ENCODE measurements at regions not wholly inside any gene's neighbourhood (a gene's known extent, or its start where the extent isn't known, plus 50 kb on each side); places are given as distances from the start of the nearest gene placed in this dataset.
"Not testable (repeated sequence)": the region's sequence is repeated elsewhere in the genome, so short reads cannot be mapped to it uniquely, and the experiment has no call there.

DNA sequence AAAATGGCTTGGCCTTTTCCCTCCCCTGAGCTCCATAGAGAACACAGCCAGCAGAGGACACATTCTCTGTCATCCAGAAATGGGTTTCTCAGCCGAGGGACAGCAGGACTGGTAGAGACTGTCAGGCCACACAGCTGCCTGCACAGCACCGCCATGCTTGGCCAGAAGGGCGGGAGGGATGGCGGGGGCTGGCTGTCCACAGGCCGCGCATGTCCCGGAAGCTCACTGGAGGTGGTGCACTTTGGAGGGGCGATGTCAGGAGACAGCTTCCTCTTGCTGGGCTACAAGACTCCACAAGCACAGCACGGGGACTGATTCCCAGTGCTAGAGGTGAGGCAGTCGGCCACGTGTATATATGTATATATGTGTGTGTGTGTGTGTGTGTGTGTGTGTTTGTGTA lies 125.3 kb downstream of the GOLGA6L4 start:
- H3K36me3 ChIP-seq; H3K27ac ChIP-seq; DNase-seq (ENCODE audit: low spot score in 2 of 2); H3K4me3 ChIP-seq; intact Hi-C loops (cut with DNase I); H3K4me1 ChIP-seq; H3K9me3 ChIP-seq; H3K27me3 ChIP-seq: not testable (repeated sequence)

DNA sequence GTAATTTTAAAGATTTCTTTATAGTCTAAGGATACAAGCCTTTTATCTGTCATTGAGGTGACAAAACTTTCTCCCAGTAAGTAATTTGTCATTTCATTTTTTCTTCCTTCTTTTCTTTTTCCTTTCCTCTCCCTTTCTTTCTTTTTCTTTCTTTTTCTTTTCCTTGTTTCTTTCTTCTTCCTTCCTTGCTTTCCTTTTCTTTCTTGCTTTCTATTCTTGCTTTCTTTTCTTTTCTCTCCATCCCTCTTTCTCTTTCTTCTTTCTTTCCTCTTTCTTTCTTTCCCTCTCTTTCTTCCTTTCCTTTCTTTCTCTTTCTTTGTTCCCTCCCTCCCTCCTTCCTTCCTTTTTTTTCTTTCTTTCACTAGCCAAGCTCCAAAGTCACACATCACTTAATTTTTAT lies 148.8 kb downstream of the GOLGA6L4 start:
- H3K4me1 ChIP-seq; H3K9me3 ChIP-seq; H3K36me3 ChIP-seq; intact Hi-C loops (cut with DNase I); DNase-seq (ENCODE audit: low spot score in 2 of 2); H3K27ac ChIP-seq; H3K4me3 ChIP-seq; H3K27me3 ChIP-seq: not testable (repeated sequence)

DNA sequence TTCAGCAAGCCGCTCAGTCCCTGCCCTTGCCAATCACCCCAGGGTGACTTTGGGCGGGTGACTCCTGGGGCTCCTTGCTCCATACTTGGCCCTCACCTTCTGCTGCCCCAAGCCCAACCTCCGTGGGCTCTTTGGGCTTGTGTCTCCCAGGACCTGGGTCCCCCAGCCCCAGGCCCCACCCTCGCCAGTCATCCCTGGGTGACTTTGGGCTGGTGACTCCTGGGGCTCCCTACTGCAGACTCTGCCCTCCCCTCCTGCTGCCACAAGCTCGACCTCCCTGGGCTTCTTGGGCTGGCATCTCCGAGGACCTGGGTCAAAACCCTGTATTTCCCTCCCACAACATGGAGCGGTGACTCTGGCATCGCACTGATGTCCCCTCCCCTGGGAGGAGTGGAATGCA lies 151.5 kb downstream of the GOLGA6L4 start:
- H3K27me3 ChIP-seq, result no peaks in the 10 kb centered on the region
- H3K4me3 ChIP-seq, result no peak overlapping the region
- no peak overlapping the region for H3K27ac ChIP-seq
- no peaks in the 10 kb centered on the region for H3K4me1 ChIP-seq
- H3K9me3 ChIP-seq, result no peaks in the 10 kb centered on the region
- DNase-seq (ENCODE audit: low spot score in 2 of 2), result no peak
- no peaks in the 10 kb centered on the region for H3K36me3 ChIP-seq
- TF ChIP-seq, protein P1, sequence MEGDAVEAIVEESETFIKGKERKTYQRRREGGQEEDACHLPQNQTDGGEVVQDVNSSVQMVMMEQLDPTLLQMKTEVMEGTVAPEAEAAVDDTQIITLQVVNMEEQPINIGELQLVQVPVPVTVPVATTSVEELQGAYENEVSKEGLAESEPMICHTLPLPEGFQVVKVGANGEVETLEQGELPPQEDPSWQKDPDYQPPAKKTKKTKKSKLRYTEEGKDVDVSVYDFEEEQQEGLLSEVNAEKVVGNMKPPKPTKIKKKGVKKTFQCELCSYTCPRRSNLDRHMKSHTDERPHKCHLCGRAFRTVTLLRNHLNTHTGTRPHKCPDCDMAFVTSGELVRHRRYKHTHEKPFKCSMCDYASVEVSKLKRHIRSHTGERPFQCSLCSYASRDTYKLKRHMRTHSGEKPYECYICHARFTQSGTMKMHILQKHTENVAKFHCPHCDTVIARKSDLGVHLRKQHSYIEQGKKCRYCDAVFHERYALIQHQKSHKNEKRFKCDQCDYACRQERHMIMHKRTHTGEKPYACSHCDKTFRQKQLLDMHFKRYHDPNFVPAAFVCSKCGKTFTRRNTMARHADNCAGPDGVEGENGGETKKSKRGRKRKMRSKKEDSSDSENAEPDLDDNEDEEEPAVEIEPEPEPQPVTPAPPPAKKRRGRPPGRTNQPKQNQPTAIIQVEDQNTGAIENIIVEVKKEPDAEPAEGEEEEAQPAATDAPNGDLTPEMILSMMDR (IDR thresholded peaks at IDR 0.05), result no peak
- intact Hi-C loops (cut with DNase I), result no loop called here

DNA sequence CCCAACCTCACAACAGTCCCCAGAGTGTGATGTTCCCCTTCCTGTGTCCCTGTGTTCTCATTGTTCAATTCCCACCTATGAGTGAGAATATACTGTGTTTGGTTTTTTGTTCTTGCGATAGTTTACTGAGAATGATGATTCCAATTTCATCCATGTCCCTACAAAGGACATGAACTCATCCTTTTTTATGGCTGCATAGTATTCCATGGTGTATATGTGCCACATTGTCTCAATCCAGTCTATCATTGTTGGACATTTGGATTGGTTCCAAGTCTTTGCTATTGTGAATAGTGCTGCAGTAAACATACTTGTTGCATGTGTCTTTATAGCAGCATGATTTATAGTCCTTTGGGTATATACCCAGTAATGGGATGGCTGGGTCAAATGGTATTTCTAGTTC lies 152.6 kb downstream of the GOLGA6L4 start:
- H3K36me3 ChIP-seq; intact Hi-C loops (cut with DNase I); H3K4me1 ChIP-seq; DNase-seq (ENCODE audit: low spot score in 2 of 2); H3K4me3 ChIP-seq; H3K27me3 ChIP-seq; H3K9me3 ChIP-seq; H3K27ac ChIP-seq: not testable (repeated sequence)

DNA sequence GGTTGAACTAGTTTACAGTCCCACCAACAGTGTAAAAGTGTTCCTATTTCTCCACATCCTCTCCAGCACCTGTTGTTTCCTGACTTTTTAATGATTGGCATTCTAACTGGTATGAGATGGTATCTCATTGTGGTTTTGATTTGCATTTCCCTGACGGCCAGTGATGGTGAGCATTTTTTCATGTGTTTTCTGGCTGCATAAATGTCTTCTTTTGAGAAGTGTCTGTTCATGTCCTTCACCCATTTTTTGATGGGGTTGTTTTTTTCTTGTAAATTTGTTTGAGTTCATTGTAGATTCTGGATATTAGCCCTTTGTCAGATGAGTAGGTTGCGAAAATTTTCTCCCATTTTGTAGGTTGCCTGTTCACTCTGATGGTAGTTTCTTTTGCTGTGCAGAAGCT lies 153.1 kb downstream of the GOLGA6L4 start:
- H3K4me3 ChIP-seq; H3K36me3 ChIP-seq; intact Hi-C loops (cut with DNase I); H3K27me3 ChIP-seq; H3K4me1 ChIP-seq; H3K27ac ChIP-seq; H3K9me3 ChIP-seq; DNase-seq (ENCODE audit: low spot score in 2 of 2): not testable (repeated sequence)

DNA sequence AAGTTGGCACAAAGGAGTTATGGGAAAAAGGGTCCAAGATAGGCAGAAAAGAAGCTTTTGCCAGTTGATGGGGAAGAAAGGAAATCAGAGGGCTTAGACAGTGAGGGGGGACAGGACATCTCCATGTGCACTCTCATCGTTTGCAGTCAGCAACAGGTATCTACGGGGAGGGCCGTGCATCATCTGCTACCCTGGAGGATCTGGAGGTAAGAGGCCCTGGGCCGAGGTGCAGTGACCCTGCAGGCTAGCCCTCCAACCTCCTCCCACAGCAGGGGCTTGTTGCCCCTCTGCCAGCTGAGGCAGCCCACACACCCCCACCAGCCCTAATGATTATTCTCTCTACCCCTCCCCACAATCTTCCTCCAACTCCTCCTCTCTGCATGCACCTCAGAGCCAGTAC lies 154.8 kb downstream of the GOLGA6L4 start:
- intact Hi-C loops (cut with DNase I), result not testable (repeated sequence)

DNA sequence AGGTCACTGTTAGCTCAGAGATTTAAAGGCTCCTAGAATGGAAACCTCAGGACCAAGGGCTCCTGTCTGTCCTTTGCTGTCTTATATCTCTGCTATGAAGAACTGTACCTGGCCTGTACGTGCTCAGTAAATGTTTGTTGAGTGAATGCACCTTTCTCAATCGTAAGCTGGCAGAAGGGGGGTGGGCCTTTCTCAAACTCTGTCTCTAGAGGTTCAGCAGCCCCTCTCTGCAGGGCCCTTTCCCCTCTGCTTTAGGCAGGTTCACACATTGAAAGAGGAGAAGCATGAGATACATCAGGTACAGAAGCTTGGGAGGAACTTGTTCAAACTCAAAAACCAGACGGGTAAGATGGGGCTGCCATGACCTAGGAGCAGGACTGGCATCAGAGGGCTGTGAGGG lies 155.6 kb downstream of the GOLGA6L4 start:
- intact Hi-C loops (cut with DNase I), result no loop called here
- no peak overlapping the region for H3K27ac ChIP-seq
- TF ChIP-seq, protein P1 (IDR thresholded peaks at IDR 0.05), result no peak
- no peaks in the 10 kb centered on the region for H3K9me3 ChIP-seq
- DNase-seq (ENCODE audit: low spot score in 2 of 2), result no peak
- no peaks in the 10 kb centered on the region for H3K36me3 ChIP-seq
- H3K27me3 ChIP-seq, result no peaks in the 10 kb centered on the region
- H3K4me1 ChIP-seq, result no peaks in the 10 kb centered on the region
- H3K4me3 ChIP-seq, result no peak overlapping the region

More for the DNA sequence above, 154.8 kb downstream of the GOLGA6L4 start:
- H3K9me3 ChIP-seq; H3K4me3 ChIP-seq; DNase-seq (ENCODE audit: low spot score in 2 of 2); H3K27ac ChIP-seq; H3K4me1 ChIP-seq; H3K36me3 ChIP-seq; H3K27me3 ChIP-seq: not testable (repeated sequence)

DNA sequence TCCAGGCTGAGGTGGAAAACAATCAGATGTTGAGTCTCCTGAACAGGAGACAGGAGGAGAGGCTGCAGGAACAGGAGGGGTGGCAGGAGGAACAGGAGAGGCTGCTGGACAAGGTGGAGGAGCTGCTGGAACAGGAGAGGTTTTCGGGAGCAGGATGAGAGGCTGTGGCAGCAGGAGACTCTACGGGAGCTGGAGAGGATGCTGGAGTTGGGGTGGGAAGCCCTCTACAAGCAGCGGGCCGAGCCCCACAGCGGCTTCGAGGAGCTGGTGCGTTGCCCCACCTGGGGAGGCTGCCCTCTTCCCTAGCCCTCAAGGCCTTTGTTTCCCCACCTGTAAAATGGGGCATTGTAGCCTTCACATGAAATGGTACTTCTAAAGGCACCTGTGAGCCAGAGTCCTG lies 156.4 kb downstream of the GOLGA6L4 start:
- H3K27me3 ChIP-seq; H3K27ac ChIP-seq; H3K9me3 ChIP-seq; H3K36me3 ChIP-seq; H3K4me3 ChIP-seq; intact Hi-C loops (cut with DNase I); H3K4me1 ChIP-seq: not testable (repeated sequence)
- DNase-seq (ENCODE audit: low spot score in 2 of 2), result peak in 1 of 2 donors; percentile 47

DNA sequence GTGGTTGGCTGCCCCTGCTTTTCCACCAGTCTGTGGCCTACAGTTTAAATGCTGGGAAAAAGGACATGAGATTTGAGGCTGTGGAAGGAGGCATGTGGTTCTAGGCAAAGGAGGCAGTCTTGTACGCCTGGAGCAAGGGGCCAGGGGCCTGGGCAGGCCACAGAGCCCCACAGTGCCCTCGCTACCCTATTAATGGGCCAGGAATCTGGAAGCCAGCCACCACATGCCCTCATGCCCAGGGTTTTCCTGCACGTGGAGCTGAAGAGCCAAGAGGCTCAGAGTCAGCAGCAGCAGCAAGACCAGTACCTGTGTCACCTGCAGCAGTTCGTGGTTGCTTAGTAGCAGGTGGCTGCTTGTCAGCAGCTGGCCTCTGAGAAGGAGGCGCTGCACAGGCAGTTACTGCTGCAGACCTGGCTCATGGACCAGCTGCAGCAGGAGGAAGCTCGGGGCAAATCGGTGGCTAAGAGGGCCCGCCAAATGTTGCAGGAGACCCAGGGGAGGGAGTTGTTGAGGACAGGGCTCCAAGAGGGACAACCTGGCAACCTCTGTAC lies 157.9 kb downstream of the GOLGA6L4 start:
- intact Hi-C loops (cut with DNase I); DNase-seq (ENCODE audit: low spot score in 2 of 2): not testable (repeated sequence)

DNA sequence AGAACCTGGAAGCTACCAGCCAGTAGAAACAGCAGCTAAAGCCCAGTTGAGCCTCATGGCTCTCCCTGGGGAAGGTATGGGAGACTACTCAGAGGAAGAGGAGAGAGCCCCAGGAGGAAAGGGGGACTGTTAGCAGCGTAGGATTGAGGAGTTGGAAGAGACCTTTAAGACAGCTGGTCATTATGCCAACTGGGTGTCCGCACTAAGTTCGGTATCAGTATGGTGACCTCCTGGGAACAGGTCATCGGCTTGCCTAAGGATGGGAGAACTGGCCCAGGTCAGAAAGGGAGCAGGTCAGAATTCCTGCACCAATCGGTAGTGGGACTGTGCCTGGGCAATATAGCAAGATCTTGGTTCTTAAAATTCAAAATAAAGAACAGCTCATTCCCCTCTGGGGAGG lies 158.4 kb downstream of the GOLGA6L4 start:
- intact Hi-C loops (cut with DNase I); H3K9me3 ChIP-seq; H3K36me3 ChIP-seq; H3K4me3 ChIP-seq; DNase-seq (ENCODE audit: low spot score in 2 of 2); H3K27me3 ChIP-seq; H3K27ac ChIP-seq; H3K4me1 ChIP-seq: not testable (repeated sequence)

More for the DNA sequence above, 157.9 kb downstream of the GOLGA6L4 start:
- not testable (repeated sequence) for H3K9me3 ChIP-seq, H3K36me3 ChIP-seq, H3K4me3 ChIP-seq, H3K27ac ChIP-seq, H3K4me1 ChIP-seq, H3K27me3 ChIP-seq

DNA sequence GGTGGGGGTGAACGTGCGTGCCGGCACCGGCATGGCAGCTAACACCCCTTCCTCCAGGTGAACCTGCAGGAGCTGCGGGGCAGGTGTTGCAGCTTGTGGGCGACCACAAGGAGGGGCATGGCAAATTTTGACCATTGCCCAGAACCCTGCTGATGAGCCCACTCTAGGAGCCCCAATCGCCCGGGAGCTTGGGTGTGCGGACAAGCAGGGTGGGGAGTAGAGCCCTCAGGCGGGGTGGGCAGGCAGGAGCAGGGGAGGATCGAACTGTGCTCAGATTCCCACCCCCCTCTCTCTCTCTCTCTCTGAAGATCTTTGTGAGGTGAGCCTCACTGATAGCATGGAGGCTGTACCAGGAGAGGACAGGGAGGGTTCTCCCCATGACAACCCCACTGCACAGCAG lies 159.8 kb downstream of the GOLGA6L4 start:
- H3K27me3 ChIP-seq; H3K4me3 ChIP-seq; H3K4me1 ChIP-seq; H3K27ac ChIP-seq; intact Hi-C loops (cut with DNase I); H3K36me3 ChIP-seq; H3K9me3 ChIP-seq; DNase-seq (ENCODE audit: low spot score in 2 of 2): not testable (repeated sequence)

DNA sequence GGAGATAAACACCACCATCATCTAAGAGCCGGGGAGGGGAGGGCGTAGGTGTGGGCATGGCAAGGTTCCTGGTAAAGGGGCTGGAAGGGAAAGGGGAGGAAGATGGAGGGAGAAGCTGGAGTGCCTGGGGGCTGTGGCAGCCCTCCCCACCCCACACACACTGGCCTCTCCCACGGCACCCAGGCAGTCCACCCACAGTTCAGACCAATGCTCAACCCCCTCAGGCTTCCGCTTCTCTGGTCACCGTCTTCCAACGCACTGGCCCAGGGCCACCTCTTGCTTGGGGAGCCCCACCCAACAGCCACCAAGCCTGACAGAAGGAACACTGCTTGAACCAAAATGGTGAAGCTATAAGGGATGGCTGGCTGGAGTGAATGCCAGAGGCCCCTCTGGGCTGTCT lies 160.3 kb downstream of the GOLGA6L4 start:
- H3K27ac ChIP-seq; H3K9me3 ChIP-seq; H3K36me3 ChIP-seq; DNase-seq (ENCODE audit: low spot score in 2 of 2); H3K4me1 ChIP-seq; intact Hi-C loops (cut with DNase I); H3K4me3 ChIP-seq; H3K27me3 ChIP-seq: not testable (repeated sequence)

DNA sequence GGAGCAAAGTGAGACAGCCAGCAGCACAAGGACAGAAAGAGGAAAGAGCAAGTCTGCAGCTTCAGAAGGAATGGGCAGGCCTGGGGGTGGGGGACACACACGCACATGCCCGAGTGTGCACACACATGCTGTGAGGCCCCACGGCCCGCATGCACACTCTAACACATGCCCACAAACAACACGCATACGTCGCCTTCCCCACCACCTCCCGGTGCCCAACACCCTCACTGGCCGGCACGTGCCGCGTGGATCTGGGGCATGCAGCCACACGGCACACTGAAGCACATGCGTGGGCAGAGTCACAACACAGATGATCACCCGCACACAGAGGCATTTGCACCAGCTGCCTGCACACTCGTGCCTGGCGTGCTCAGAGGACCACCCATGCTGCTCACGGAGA lies 161.5 kb downstream of the GOLGA6L4 start:
- DNase-seq (ENCODE audit: low spot score in 2 of 2); H3K4me3 ChIP-seq; H3K9me3 ChIP-seq; H3K4me1 ChIP-seq; H3K27ac ChIP-seq; intact Hi-C loops (cut with DNase I); H3K27me3 ChIP-seq; H3K36me3 ChIP-seq: not testable (repeated sequence)

Measured in ascending aorta (tissue), 2 donors.